HG03135 (cell line): ENCODE measurements at regions not wholly inside any gene's neighbourhood (a gene's known extent, or its start where the extent isn't known, plus 50 kb on each side); places are given as distances from the start of the nearest gene placed in this dataset.

ENCODE experiments used
- ATAC-seq: cut with Tn5 transposase; IDR thresholded peaks from one replicate; pipeline ENCODE4 v1.9.1; 2021; ENCODE audit warnings: mild to moderate bottlenecking, moderate library complexity; ENCODE audit not compliant: unreplicated experiment

DNA sequence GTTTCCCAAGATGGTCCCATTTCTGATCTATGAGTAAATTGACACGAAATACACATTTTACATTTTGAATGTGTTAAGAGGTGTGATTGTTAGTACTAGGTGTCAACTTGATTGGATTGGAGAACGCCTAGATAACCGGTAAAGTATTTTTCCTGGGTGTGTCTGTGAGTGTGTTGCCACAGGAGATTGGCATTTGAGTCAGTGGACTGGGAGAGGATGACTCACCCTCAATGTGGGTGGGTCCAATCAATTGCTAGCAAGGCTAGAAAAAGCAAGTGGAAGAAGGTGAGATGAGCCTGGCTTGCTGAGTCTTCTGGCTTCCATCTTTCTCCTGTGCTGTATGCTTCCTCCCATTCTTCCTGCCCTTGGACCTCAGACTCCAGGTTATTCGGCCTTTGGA, 960.7 kb upstream of the PCDH9 start:
- no peak for ATAC-seq

DNA sequence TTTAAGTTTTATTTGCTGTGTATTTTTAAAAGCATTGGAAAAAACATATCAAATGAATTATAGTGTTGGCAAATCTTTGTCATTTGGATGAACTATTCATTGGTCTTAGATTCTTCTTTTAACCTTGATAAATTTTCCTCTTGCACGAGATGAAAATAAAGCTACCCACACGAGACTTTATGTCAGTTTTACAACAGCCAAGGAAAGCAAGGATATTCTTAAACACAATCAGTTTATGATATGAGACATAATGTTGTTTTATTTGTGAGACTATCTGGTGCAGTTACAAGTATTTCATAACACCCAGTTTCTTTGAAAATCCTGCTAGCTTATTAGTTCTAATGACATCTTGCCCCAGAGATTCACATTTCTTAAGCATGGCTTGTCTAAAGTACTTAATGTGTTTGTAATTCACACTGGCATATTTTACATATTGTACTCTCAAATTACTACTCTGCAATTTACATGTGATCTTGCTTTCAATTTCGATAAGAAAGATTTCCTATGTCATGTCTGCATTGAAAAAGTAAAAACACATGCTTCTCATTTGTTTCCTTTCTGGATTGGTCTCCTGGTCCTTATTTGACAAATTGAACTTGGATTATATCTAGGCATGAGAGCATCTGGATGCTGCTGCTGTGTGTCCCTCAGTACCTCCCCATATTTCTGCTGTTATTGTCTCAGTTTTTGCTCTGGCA, 955.5 kb upstream of the PCDH9 start:
- ATAC-seq, result no peak

DNA sequence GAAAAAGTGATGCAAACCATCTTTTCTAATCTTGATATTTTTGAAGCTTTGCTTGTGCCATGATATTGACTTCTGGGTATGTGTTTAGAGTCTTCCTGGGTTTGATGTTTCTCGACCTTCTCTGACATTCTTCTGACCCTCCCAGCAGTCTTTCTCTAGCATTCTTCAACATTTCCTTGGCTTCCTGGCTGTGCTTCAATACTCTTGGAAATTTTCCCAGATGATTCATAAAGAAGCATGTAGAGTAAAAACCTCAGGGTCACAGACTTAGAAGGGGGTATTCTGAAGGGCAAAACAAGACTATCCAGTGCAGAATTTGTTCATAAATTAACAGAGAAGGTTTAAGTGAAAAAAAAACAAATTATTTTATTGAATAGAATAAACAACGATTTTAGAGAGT, 946.3 kb upstream of the PCDH9 start:
- no peak for ATAC-seq

DNA sequence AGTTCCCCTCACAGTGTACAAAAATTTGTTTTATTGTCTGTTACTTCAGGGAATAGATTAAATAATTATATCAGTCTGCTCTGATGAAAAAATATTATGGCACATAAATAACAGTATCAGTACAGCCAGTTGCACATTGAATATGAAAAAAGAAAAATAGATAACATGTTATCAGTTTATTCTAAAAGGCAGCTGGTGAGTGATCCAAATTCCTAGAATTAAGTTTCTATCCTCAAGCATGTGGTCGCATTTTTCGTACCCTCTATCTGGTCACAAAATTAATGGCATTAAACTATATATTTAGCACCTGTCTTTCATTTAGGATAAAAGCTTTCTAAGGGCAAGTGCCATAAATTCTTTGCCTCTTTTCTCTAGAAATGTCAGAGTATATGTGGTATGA, 944.8 kb upstream of the PCDH9 start:
- no peak for ATAC-seq

DNA sequence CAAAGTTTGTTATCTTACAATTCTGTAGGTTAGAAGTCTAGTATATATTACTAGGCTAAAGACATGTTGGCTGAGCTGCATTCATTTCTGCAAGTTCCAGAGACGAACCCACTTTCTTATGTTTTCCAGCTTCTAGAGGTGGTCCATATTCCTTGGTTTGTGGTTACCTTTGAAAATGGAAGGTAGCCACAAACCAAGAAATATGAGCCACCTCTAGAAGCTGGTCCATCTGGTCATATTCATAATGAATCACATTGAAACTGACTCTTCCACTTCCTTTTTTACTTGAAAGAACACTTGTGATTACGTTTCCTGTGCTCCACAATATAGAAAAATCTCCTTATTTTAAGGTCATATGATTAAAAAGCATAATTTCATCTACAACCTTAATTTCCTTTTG, 943.0 kb upstream of the PCDH9 start:
- no peak for ATAC-seq

DNA sequence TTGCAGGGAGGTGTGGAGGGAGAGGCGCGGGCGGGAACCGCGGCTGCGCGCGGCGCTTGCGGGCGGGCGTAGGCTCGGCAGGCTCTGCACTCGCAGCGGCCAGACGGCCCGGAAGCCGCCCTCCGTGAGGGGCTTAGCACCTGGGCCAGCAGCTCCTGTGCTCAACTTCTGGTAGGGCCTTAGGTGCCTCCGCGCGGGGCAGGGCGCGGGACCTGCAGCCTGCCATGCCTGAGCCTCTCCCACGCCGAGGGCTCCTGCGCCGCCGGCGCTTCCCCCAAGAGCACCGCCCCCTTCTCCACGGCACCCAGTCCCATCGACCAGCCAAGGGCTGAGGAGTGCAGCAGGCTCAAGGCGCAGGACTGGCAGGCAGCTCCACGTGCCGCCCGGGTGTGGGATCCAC, 940.8 kb upstream of the PCDH9 start:
- no peak for ATAC-seq

DNA sequence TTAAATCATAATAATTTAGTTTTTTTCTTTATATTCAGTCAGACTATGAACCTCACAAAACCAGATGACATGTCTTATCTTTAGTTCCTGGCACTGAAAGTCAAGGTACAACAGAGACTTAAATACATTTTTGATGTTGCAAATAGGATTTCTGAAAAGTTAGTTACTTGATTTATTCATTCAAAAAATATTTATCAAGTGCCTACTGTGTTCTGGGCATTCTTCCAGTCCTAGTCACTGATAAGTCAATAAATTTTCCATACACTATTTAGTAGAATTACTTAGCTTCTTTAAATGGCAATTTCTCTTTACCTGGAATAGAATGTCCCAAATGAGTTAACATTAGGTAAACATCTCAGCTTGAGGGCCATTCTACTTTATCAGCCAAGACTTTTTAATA, 938.3 kb upstream of the PCDH9 start:
- no peak for ATAC-seq

DNA sequence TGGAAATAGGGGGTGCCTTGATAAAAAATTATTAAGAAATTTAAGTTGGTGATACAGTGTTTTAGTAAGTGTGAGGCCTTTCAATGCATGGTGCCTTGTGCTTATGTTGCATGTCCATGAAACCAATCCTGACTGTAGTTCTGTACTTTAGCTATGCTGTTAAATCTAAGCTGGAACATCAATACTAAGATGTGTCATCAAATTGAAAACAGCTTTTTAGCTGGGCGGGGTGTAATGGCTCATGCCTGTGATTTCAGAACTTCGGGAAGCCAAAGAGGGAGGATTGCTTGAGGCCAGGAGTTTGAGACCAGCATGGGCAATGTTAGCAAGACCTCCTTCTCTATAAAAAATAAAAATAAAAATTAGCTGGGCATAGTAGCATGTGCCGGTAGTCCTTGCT, 930.3 kb upstream of the PCDH9 start:
- no peak for ATAC-seq

DNA sequence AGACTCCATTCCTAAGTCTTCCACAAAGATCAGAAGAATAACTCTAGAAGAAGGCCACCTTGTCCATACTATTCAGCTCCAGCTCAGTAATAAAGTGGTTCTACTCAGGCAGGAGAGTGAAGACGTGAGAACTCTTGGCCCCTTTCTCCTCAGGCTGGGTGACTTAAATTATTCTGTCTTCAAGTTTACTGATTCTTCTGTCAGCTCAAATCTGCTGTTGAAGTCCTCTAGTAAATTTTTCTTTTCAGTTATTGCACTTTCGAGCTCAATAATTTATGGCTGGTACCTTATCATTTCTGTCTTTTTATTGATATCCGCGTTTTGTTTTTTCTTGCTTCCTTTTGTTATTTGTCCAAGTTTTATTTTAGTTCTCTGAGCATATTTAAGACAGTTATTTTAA, 922.3 kb upstream of the PCDH9 start:
- ATAC-seq, result no peak

DNA sequence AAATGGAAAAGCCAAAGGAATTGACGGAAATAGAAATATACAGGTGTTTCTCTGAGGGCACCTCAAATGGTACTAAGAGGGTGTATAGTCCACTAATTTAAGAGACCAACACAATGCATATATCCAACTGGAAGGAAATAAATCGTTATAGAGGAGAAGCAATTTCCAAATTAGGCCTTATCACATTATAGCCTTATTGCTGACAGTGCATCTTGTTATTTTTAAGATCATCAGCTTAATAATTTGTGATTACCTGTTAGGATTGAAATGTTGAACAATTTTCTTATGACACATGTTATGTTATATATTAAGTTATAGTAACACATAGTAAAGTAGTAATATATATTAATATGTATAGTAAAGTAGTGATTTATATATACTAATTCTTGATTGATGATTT, 915.7 kb upstream of the PCDH9 start:
- ATAC-seq, result no peak

DNA sequence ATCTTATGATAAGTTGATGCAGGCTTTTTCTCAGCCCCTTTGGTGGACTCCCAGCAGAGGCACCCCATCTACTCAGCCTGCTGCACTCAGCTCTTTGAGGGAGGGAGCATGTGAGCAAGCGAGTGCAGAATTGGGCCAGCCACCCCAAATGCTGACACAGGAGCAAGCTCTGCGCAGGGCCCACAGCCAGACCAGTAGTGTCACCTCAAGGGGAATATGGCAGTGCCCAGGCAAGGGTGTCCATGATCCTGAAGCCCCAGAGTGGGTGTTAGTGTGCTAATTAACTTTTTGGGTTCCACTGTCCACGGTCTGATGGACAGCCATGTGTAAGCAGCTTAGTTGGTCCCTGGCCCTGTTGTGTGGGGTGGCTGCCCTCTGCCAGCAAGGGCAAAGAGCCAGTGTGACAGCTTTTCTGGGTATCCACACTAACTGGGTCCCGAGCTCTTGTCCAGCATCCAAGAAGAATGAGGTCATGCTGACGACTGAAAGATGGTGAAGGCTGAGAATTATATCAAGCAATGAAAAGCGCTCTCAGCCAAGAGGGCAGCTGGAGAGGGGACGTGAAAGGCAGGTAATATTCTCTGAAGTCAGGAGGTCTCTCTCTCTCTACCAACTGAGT, 898.3 kb upstream of the PCDH9 start:
- ATAC-seq, result no peak

DNA sequence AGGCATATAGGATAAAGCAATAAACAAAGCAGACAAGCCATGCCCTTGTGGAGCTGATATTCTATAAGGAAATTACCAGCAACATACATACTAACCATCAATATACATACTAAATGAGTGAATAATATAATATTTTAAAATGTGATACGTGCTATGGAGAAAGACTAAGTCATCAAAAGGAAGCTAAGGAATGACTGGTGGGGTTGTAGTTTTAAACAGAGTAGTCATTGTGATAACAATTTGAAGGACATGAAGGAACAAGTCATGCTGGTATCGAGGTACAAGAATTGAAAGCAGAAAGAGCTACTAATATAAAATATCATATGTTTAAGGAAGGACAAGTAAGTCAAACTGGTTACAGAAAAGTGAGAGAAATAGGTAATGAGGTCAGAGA, 894.9 kb upstream of the PCDH9 start:
- no peak for ATAC-seq

DNA sequence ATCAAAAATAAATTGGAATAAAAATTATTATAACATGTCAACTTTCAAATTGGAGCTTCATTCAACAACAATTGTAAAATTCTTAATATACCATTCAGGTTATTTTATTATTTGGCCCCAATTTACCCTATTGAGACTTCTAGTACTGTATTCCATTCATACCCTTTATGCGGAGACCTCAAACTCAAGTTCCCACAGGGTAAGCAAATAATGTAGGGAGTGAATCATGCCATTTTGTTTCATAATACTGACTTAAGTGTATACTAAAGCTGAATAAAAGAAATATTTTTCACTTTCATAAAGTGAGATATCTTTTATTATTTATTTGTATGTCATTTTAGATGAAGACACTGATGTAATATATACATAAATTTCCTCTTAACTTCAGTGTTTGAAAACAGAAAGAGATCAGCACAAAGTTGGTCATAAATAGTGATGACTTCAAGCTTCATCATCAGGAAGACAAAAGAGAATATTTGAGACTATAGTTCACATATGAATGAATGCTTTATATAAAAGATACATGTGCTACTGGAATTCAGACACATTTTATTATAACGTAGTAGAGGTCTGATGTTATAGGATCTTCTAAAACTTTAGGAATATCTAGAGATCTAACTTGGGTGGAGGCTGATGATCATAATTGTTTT, 894.4 kb upstream of the PCDH9 start:
- no peak for ATAC-seq

DNA sequence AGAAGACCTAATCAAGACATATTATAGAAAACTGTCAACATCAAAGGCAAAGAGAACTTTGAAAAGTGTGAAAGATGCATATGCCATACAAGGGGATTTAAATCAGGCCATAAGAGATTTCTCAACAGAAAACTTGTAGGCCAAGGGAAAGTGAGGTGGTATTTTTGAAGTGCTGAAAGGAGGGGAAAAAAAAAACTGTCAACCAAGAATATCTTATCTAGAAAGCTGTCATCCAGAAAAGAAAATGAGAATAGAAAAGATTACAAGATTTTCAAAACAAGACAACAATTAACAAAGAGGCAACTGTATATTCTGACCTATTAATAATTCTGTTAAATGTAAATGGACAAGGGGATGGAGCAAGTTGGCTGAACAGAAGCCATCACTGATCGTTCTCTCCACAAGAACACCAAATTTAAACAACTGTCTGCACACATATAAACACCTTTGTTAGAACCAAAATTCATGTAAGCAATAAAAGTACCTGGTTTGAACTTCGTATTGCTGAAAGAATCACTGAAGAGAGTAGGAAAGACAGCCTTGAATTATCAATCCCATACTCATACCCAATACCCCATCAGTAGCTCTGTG, 880.1 kb upstream of the PCDH9 start:
- no peak for ATAC-seq

DNA sequence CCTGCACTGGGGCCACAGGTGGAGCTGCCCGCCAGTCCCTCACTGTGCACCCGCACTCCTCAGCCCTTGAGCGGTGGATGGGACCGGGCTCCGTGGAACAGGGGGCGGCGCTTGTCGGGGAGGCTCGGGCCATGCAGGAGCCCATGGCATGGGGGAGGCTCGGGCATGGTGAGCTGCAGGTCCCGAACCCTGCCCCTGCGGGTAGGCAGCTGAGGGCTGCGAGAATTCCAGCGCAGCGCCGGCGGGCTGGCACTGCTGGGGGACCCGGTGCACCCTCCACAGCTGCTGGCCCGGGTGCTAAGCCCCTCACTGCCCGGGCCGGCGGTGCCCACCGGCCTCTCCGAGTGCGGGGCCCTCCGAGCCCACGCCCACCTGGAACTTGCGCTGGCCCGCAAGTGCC, 877.5 kb upstream of the PCDH9 start:
- no peak for ATAC-seq

DNA sequence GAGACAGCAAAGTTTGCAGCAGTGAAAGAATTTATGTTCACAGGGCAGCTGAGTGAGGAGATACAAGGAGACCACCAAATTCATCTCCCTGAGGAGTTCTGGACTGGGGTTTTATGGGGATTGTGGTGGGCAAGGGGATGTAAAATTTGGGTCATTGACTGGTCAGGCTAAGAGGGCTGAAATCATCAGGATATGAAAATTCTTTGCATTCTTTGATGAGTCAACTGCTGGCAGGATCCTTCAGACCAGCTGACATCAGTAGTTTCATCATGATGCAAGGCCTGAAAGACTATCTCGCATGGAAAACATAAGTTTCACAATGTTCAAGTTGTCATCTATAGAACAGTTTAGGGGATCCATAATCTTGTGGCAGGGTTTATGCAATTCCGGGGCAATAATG, 869.5 kb upstream of the PCDH9 start:
- no peak for ATAC-seq

DNA sequence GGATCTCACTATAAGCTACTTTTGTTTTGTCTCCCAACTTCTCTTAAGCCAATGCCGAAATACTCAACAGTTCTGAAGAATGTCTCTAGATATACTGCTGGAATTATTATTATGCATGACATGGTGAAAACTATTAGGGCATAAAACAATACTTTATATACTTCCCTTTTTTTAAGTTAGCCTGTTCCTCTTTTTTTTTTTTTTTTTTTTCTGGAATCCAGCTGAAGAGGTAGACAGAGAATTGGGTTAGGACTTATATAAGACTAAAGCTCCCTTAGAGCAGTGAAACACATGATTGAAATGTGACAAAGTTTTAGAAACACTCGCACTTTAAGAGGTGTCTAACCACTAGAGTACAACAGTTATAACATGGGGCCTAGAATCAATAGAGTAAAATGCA, 850.9 kb upstream of the PCDH9 start:
- no peak for ATAC-seq

DNA sequence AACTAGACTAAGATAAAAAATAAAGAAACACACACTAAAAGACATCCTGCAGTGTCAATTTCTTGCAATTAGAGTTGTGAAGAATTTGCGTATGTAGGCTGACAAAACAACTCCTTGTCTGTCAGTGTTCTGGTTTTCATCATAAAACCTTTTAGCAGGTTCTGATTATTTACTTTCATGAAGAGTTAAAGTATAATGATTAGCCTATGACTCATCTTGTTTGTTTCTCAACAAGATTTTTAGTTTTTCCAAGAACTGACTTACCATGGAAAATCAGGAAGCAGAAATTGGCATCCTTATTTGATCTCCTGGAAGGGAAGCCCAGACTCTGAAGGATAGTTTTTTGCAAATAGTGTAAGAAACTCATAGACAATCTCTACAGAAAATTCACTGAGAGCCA, 848.7 kb upstream of the PCDH9 start:
- no peak for ATAC-seq

DNA sequence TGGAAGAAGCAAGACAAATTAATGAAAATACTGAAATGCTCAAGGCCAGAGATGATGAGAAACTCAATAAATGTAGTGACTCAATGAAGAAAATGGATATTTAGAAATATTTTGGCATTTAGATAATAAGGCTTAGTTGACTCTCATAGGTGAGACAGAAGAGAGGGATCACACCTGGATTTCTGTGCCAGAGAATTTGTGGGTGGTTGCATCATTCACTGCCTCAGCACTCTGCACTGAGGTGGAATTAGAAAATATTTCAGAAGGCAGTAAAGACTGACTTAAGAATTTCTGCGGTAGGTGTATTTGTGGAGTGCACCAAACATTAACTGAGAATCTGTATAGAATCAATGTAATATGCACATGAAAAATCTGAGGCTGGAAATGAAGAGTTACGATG, 848.3 kb upstream of the PCDH9 start:
- no peak for ATAC-seq

DNA sequence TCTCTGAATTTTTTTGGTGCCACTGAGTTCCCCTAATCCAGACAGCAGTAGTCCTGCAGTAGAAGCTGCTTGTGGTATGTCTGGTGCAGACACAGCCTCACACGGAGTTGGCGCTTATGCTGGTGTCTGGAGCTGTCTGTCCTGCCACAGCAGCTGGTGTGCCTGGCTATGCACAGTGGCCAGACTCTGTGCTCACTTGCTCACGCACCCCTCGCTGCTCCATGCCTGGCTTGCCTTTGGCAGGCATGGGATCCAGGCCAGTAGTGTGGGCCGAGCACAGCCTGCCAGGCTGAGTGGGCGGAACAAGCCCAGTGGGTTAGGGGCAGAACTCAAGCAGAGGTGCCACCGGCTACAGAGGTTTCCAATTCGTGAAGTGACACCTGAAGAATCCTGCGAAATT, 845.9 kb upstream of the PCDH9 start:
- no peak for ATAC-seq

DNA sequence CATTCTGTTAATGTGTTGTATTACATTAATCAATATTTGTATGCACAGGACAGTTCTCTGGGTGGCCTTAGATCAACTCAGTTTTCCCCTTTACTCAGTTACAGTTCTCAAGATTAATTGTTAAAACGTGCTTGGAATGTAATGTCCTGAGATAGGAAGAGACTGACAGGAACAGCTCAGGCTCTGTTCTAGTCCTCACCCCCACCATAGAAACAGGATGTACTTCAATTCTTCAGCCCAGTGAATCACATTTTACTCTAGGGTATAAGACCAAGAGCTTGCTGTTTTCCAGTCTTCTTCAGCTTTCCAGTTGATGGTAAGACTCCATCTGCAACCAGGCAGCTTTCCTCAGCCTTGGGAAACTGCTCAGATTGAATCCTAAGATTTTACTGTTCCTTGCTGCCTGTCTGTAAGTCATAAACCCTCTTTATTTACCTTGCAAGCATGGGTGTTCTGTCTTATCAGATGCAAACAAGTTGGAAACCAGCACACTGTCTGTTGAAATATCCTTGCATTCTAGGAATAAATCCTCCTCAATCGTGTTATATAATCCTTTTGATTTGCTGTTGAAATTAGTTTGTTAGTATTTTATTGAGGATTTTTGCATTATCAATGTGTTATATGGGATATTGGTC, 836.9 kb upstream of the PCDH9 start:
- ATAC-seq, result no peak
